ENCODE measurements at regions not wholly inside any gene's neighbourhood (a gene's known extent, or its start where the extent isn't known, plus 50 kb on each side); places are given as distances from the start of the nearest gene placed in this dataset.

GRCh38 chr7:25822823-25823222 lies 329.2 kb upstream of the NFE2L3 start:
- ATAC-seq (no peak), FAIRE-seq (no peak), DNase-seq (ENCODE audit: low read depth in 1 of 2, low spot score in 1 of 2) (no peak)
- TF ChIP-seq MAFK (IDR thresholded peaks at IDR 0.05; ENCODE audit: partially characterized antibody) (peak; percentile 87), FOSB (CRISPR knock-in tag; IDR thresholded peaks at IDR 0.05) (no peak)
- Histone ChIP-seq H3K4me3 (no peak overlapping the region), H3K4me2 (no peak overlapping the region), H3K9me3 (no peaks in the 10 kb centered on the region), H3K4me1 (no peaks in the 10 kb centered on the region), H3K27ac (no peak overlapping the region)
- CTCF ChIA-PET, result interaction anchor here (0.9 kb wide), 1 partner anchor 16 kb away, joined by 3 read pairs; no protein-coding TSS in a partner anchor
- POLR2A ChIA-PET, result no interaction called here
- 26% methylated on average over 4 of the region's 4 CpGs for WGBS (ENCODE audit: missing lambda C conversion rate)

- no peak overlapping the region for H3K4me3 ChIP-seq
- no peaks in the 10 kb centered on the region for H3K4me1 ChIP-seq
- FAIRE-seq (no peak), ATAC-seq (no peak), DNase-seq (ENCODE audit: low read depth in 1 of 2, low spot score in 1 of 2) (no peak)
- H3K4me2 ChIP-seq, result no peak overlapping the region
- ChIA-PET CTCF (no interaction called here), POLR2A (no interaction called here)
- no peak overlapping the region for H3K27ac ChIP-seq
- no peak for TF ChIP-seq ZFP36 (IDR thresholded peaks at IDR 0.05; ENCODE audit: borderline replicate concordance, partially characterized antibody)
- TF ChIP-seq ZSCAN20 (CRISPR knock-in tag; IDR thresholded peaks at IDR 0.05), result no peak
- no peak for TF ChIP-seq RAD21 (conservative IDR thresholded peaks at IDR 0.05 in 1 of 2, IDR thresholded peaks at IDR 0.05 in 1 of 2)
- no peak for TF ChIP-seq REST (IDR thresholded peaks at IDR 0.05)
- TF ChIP-seq ZNF302 (CRISPR knock-in tag; IDR thresholded peaks at IDR 0.05), result no peak
- no peak for TF ChIP-seq MAFK (IDR thresholded peaks at IDR 0.05; ENCODE audit: partially characterized antibody)
- TF ChIP-seq SREBF2 (IDR thresholded peaks at IDR 0.05), result no peak
- no peak for TF ChIP-seq NPAS2 (CRISPR knock-in tag; IDR thresholded peaks at IDR 0.05; ENCODE audit: borderline replicate concordance)
- no peak for TF ChIP-seq RFX5 (IDR thresholded peaks at IDR 0.05)
- no peaks in the 10 kb centered on the region for H3K9me3 ChIP-seq
Observed at GRCh38 chr7:25823571-25823970, 328.4 kb upstream of the NFE2L3 start.

GRCh38 chr7:25828468-25828867 lies 323.5 kb upstream of the NFE2L3 start:
- no peak overlapping the region for H3K4me2 ChIP-seq
- no peaks in the 10 kb centered on the region for H3K4me1 ChIP-seq
- no peak overlapping the region for H3K27ac ChIP-seq
- WGBS (ENCODE audit: missing lambda C conversion rate), result 5% methylated on average over 1 of the region's 1 CpG
- CTCF ChIA-PET, result no interaction called here
- ATAC-seq (no peak), DNase-seq (ENCODE audit: low read depth in 1 of 2, low spot score in 1 of 2) (no peak), FAIRE-seq (no peak)
- no peak overlapping the region for H3K4me3 ChIP-seq
- H3K9me3 ChIP-seq, result no peaks in the 10 kb centered on the region
- POLR2A ChIA-PET, result no interaction called here
- TF ChIP-seq ZFP36 (IDR thresholded peaks at IDR 0.05; ENCODE audit: borderline replicate concordance, partially characterized antibody) (no peak), HOXB5 (CRISPR knock-in tag; IDR thresholded peaks at IDR 0.05) (no peak), KDM5A (IDR thresholded peaks at IDR 0.05) (no peak), ELK1 (IDR thresholded peaks at IDR 0.05; ENCODE audit: low read depth, low read length) (no peak), POLR2AphosphoS2 (conservative IDR thresholded peaks at IDR 0.05; ENCODE audit: low read length) (no peak), E2F6 (IDR thresholded peaks at IDR 0.05; ENCODE audit: borderline replicate concordance, low read depth) (no peak), RFX5 (IDR thresholded peaks at IDR 0.05) (no peak), GATA3 (IDR thresholded peaks at IDR 0.05; ENCODE audit: borderline replicate concordance) (no peak), SMC3 (IDR thresholded peaks at IDR 0.05) (no peak), RARB (CRISPR knock-in tag; IDR thresholded peaks at IDR 0.05) (no peak), CEBPB (IDR thresholded peaks at IDR 0.05) (no peak), FOXS1 (CRISPR knock-in tag; IDR thresholded peaks at IDR 0.05) (no peak), HMGXB4 (CRISPR knock-in tag; IDR thresholded peaks at IDR 0.05; ENCODE audit: borderline replicate concordance) (no peak), REST (IDR thresholded peaks at IDR 0.05) (no peak), EHMT2 (IDR thresholded peaks at IDR 0.05; ENCODE audit: low read depth) (no peak)

Data from A549 (cell line).